ENCODE measurements at regions not wholly inside any gene's neighbourhood (a gene's known extent, or its start where the extent isn't known, plus 50 kb on each side); places are given as distances from the start of the nearest gene placed in this dataset.
"Not testable (repeated sequence)": the region's sequence is repeated elsewhere in the genome, so short reads cannot be mapped to it uniquely, and the experiment has no call there.

DNA sequence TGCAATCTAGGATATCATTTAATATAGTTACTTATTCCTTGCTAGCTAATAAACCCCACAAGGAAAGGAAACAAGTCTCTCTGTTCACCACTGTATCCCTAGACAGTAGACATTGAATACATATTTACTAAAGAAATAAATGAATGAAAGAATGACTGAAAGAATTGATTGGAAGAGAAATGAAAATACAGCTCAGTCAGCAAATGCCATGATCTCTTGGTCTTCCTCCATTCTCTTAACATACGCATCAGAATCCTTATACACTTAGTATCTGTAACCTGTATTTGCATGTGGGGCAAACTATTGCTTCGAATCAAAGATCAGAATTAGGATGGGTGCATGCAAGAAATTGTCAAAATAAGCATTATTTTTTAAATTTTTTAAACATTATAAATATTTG lies 500.8 kb upstream of the ADGRL2 start:
- no peaks in the 10 kb centered on the region for H3K4me1 Mint-ChIP-seq (ENCODE audit: low read depth)
- no peak overlapping the region for H3K4me3 Mint-ChIP-seq
- H3K9me3 Mint-ChIP-seq: no peaks in the 10 kb centered on the region
- no peaks in the 10 kb centered on the region for H3K27me3 Mint-ChIP-seq (ENCODE audit: low read depth)
- no peaks in the 10 kb centered on the region for H3K36me3 Mint-ChIP-seq (ENCODE audit: low read depth)
- no peak overlapping the region for H3K27ac Mint-ChIP-seq

DNA sequence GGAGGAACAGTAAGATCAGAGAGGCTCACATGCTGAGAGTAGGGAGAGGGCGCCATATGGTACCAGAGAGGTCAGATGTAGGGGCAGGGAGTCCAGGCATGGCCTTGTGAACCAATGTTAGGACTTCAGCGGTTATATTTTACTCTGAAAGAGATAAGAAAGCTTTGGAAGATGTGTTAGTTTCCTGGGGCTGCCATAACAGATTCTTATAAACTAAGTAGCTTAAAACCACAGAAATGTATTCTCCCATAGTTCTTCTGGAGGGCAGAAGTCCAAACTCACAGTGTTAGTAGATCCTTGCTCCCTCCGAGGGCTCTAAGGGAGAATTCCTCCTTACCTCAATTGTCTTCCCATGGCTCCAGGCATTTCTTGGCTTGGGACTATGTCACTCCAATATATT lies 502.5 kb upstream of the ADGRL2 start:
- H3K36me3 Mint-ChIP-seq (ENCODE audit: low read depth): no peaks in the 10 kb centered on the region
- H3K4me1 Mint-ChIP-seq (ENCODE audit: low read depth): no peaks in the 10 kb centered on the region
- H3K9me3 Mint-ChIP-seq: no peaks in the 10 kb centered on the region
- H3K4me3 Mint-ChIP-seq: no peak overlapping the region
- no peaks in the 10 kb centered on the region for H3K27me3 Mint-ChIP-seq (ENCODE audit: low read depth)
- H3K27ac Mint-ChIP-seq: no peak overlapping the region

- Mint-ChIP-seq H3K4me1 (ENCODE audit: low read depth) (no peaks in the 10 kb centered on the region), H3K9me3 (no peaks in the 10 kb centered on the region), H3K36me3 (ENCODE audit: low read depth) (no peaks in the 10 kb centered on the region), H3K4me3 (no peak overlapping the region), H3K27ac (no peak overlapping the region), H3K27me3 (ENCODE audit: low read depth) (no peaks in the 10 kb centered on the region)
Observed at GRCh38 chr1:81296601-81297000, 504.1 kb upstream of the ADGRL2 start.

DNA sequence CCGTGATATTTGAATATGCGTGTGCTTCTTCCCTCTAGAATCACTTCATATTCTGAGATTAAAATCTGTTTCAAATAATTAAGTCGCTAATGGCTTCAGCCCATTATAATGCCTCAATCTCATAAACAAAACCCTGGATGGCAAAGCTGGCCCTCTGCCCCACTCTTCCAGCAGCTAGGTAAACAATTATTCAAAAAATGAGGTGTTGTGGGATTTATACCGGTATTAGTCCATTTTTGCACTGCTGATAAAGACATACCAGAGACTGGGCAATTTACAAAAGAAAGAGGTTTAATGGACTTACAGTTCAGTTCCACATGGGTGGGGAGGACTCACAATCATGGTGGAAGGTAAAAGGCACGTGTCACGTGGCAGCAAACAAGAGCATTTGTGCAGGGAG lies 510.4 kb upstream of the ADGRL2 start:
- Mint-ChIP-seq H3K4me3 (no peak overlapping the region), H3K27me3 (ENCODE audit: low read depth) (no peaks in the 10 kb centered on the region), H3K4me1 (ENCODE audit: low read depth) (no peaks in the 10 kb centered on the region), H3K27ac (no peak overlapping the region), H3K9me3 (no peaks in the 10 kb centered on the region), H3K36me3 (ENCODE audit: low read depth) (no peaks in the 10 kb centered on the region)

GRCh38 chr1:81288689-81289088 lies 512.0 kb upstream of the ADGRL2 start:
- no peaks in the 10 kb centered on the region for H3K9me3 Mint-ChIP-seq
- H3K36me3 Mint-ChIP-seq (ENCODE audit: low read depth): no peaks in the 10 kb centered on the region
- no peaks in the 10 kb centered on the region for H3K4me1 Mint-ChIP-seq (ENCODE audit: low read depth)
- no peaks in the 10 kb centered on the region for H3K27me3 Mint-ChIP-seq (ENCODE audit: low read depth)
- no peak overlapping the region for H3K27ac Mint-ChIP-seq
- no peak overlapping the region for H3K4me3 Mint-ChIP-seq

DNA sequence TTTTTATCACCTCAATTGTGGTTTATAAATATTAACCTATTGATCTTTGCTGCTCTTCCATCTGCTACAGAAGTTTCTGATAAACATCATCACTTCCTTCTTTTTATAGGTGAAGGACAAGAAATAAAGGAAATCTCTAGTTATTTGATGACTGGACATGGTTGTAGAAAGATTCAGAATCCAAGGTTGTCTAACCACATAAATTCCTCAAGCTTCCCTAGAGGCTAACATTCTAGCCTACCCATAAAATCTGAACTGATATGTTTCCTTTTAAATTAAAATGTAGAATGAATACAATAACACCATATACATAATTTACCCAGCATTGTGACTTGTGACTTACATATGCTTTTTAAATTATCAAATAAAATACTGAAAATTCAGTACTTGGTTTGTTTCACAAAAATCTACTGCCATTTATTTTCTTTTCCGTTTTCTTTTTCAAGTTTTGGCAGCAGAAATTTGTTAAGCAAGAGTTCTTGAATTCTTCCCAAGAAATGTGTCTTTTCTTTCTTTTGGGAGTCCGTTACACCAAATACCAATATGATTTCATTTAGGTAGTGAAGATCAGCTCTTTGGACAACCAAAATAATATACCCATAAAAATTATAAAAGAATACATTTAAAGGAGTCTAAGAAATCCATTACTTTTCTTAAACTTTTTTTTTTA lies 513.2 kb upstream of the ADGRL2 start:
- Mint-ChIP-seq H3K27ac (no peak overlapping the region), H3K36me3 (ENCODE audit: low read depth) (no peaks in the 10 kb centered on the region), H3K4me1 (ENCODE audit: low read depth) (no peaks in the 10 kb centered on the region), H3K9me3 (no peaks in the 10 kb centered on the region), H3K27me3 (ENCODE audit: low read depth) (no peaks in the 10 kb centered on the region), H3K4me3 (no peak overlapping the region)

DNA sequence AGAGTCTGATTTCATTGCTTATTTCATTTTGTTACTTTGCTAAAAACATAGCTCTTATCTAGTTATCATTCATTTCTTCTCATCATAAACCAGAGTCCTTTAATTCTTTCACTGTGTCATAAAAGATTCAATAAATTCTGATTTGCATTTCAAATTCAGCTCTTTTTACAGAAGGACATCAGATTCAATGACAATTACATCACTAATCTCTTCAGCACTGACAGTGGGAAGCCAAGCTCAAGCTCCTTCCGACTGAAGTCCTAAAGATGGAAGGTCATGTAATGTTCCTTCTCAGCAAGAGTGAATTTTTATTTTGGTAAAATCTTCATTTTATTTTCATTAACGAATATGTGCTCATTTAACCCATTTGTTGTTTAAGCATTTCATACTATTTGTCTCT lies 530.7 kb upstream of the ADGRL2 start:
- no peak overlapping the region for H3K27ac Mint-ChIP-seq
- H3K9me3 Mint-ChIP-seq: no peaks in the 10 kb centered on the region
- no peaks in the 10 kb centered on the region for H3K27me3 Mint-ChIP-seq (ENCODE audit: low read depth)
- no peaks in the 10 kb centered on the region for H3K36me3 Mint-ChIP-seq (ENCODE audit: low read depth)
- H3K4me1 Mint-ChIP-seq (ENCODE audit: low read depth): no peaks in the 10 kb centered on the region
- no peak overlapping the region for H3K4me3 Mint-ChIP-seq

- Mint-ChIP-seq H3K36me3 (ENCODE audit: low read depth) (no peaks in the 10 kb centered on the region), H3K27ac (no peak overlapping the region), H3K27me3 (ENCODE audit: low read depth) (no peaks in the 10 kb centered on the region), H3K4me1 (ENCODE audit: low read depth) (no peaks in the 10 kb centered on the region), H3K9me3 (no peaks in the 10 kb centered on the region), H3K4me3 (no peak overlapping the region)
Observed at GRCh38 chr1:81264976-81265375, 535.8 kb upstream of the ADGRL2 start.

DNA sequence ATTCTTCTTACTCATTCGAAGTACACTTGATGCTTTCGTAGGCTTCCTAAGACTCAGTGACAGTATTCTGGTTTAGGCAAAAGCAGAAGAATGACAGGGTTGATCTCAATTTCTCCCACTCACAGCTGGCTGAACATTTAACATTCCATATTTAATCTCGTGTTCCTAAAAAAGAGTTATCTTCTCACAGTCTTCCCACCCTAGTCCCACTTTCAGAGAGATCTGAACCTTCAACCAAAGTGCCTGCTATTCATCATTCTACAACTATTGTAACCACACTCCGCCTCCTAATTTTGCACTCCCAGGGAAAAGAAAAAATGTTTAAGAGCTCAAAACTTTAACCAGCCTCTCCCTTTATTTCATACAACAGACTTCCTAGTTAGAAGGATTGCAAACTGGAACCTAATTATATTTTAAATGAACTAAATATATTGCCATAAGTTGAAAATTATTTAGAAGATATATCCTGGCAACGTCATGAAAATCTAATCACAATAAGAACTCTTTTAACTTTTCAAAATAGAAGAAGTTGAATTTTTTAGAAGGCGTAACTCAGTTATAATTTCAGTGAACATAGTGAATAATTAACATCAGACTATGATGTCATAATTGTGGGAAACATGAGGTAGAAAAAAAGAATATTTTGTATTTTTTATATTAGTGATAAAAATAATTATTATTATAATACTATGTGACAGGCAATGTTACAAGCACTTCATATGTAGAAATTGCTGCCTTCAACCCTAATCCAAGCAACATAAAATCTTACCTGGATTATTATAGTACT lies 540.9 kb upstream of the ADGRL2 start:
- no peaks in the 10 kb centered on the region for H3K36me3 Mint-ChIP-seq (ENCODE audit: low read depth)
- H3K4me3 Mint-ChIP-seq: no peak overlapping the region
- H3K4me1 Mint-ChIP-seq (ENCODE audit: low read depth): no peaks in the 10 kb centered on the region
- no peaks in the 10 kb centered on the region for H3K9me3 Mint-ChIP-seq
- H3K27me3 Mint-ChIP-seq (ENCODE audit: low read depth): no peaks in the 10 kb centered on the region
- H3K27ac Mint-ChIP-seq: no peak overlapping the region

DNA sequence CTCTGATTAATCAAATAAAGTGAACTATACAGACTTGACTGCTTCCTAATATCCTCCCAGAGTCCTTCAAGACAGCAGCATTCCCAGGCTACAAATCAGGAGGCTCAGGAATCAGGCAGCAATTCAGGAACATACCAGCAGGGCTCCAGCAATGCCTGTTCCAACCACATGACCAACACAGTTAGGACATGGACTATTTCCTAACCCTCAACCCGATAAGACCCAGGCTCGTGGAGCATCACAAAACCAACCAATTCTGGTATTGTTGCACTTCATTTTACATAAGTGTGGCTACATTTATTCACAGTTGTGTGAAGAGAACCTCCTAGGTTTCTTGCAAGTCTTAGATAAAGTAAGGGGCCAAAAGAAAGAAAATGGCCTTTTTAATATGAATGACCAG lies 546.2 kb upstream of the ADGRL2 start:
- H3K9me3 Mint-ChIP-seq: peaks cover 7% of the 10 kb centered on the region
- no peaks in the 10 kb centered on the region for H3K36me3 Mint-ChIP-seq (ENCODE audit: low read depth)
- H3K4me1 Mint-ChIP-seq (ENCODE audit: low read depth): no peaks in the 10 kb centered on the region
- H3K4me3 Mint-ChIP-seq: no peak overlapping the region
- H3K27me3 Mint-ChIP-seq (ENCODE audit: low read depth): no peaks in the 10 kb centered on the region
- H3K27ac Mint-ChIP-seq: no peak overlapping the region

DNA sequence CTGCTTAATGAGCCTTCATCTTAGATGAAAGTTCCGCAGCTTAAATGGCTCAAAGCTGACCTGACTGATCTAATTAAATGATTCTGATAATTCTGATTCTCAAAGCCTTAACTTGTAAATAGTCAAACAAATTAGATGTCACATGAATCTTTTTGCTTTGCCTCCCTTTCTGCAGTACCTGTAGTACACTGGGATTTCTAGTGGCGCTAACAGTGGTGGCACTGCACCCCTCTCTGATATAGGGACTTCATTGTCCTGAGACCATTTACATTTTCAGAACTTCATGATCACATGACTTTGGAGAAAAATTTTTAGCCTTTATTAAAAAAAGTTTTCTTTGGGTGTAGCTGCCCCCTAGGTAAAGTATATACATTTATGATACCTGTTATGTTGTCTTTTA lies 546.7 kb upstream of the ADGRL2 start:
- Mint-ChIP-seq H3K36me3 (ENCODE audit: low read depth) (no peaks in the 10 kb centered on the region), H3K27me3 (ENCODE audit: low read depth) (no peaks in the 10 kb centered on the region), H3K9me3 (peaks cover 7% of the 10 kb centered on the region), H3K4me1 (ENCODE audit: low read depth) (no peaks in the 10 kb centered on the region), H3K4me3 (no peak overlapping the region), H3K27ac (no peak overlapping the region)

GRCh38 chr1:81252471-81253151 lies 548.1 kb upstream of the ADGRL2 start:
- peaks cover 13% of the 10 kb centered on the region for H3K9me3 Mint-ChIP-seq
- no peak overlapping the region for H3K4me3 Mint-ChIP-seq
- no peak overlapping the region for H3K27ac Mint-ChIP-seq
- H3K36me3 Mint-ChIP-seq (ENCODE audit: low read depth): no peaks in the 10 kb centered on the region
- no peaks in the 10 kb centered on the region for H3K4me1 Mint-ChIP-seq (ENCODE audit: low read depth)
- H3K27me3 Mint-ChIP-seq (ENCODE audit: low read depth): no peaks in the 10 kb centered on the region

GRCh38 chr1:81250825-81251224 lies 549.9 kb upstream of the ADGRL2 start:
- not testable (repeated sequence) for H3K4me1 Mint-ChIP-seq (ENCODE audit: low read depth); H3K36me3 Mint-ChIP-seq (ENCODE audit: low read depth); H3K27me3 Mint-ChIP-seq (ENCODE audit: low read depth); H3K4me3 Mint-ChIP-seq; H3K27ac Mint-ChIP-seq
- peaks cover 13% of the 10 kb centered on the region for H3K9me3 Mint-ChIP-seq

DNA sequence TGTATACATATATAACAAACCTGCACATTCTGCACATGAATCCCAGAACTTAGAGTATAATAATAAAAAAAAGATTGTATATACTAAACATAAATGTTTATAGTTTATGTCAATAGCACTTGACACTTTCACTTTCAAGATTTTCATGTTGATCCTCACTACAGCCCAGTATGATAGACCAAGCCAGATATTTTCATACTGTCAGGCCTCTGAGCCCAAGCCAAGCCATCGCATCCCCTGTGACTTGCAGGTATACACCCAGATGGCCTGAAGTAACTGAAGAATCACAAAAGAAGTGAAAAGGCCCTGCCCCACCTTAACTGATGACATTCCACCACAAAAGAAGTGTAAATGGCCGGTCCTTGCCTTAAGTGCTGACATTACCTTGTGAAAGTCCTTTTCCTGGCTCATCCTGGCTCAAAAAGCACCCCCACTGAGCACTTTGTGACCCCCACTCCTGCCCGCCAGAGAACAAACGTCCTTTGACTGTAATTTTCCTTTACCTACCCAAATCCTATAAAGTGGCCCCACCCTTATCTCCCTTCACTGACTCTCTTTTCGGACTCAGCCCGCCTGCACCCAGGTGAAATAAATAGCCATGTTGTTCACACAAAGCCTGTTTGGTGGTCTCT lies 555.5 kb upstream of the ADGRL2 start:
- not testable (repeated sequence) for H3K4me1 Mint-ChIP-seq (ENCODE audit: low read depth); H3K36me3 Mint-ChIP-seq (ENCODE audit: low read depth); H3K27me3 Mint-ChIP-seq (ENCODE audit: low read depth); H3K4me3 Mint-ChIP-seq; H3K9me3 Mint-ChIP-seq; H3K27ac Mint-ChIP-seq

GRCh38 chr1:81244612-81245011 lies 556.1 kb upstream of the ADGRL2 start:
- H3K4me1 Mint-ChIP-seq (ENCODE audit: low read depth); H3K9me3 Mint-ChIP-seq; H3K36me3 Mint-ChIP-seq (ENCODE audit: low read depth); H3K4me3 Mint-ChIP-seq; H3K27ac Mint-ChIP-seq; H3K27me3 Mint-ChIP-seq (ENCODE audit: low read depth): not testable (repeated sequence)

Measured in T-helper 1 cell treated with Interleukin-12 subunit alpha and Interleukin-12 subunit beta and Interleukin-4 antibody, amounts not matched to agents 30 μg/mL and 1 μg/mL, for 36 hours (primary cell).